H9 (cell line): ENCODE measurements at regions not wholly inside any gene's neighbourhood (a gene's known extent, or its start where the extent isn't known, plus 50 kb on each side); places are given as distances from the start of the nearest gene placed in this dataset.

Experiments
- DNase-seq: peaks from one replicate; pipeline ENCODE4 v3.0.0-alpha.2; 2017
- H2AFZ ChIP-seq: one replicate; pipeline ENCODE4 v1.6.1; 2013; ENCODE audit warnings: mild to moderate bottlenecking, low read length, control low read depth, moderate library complexity
- H2AK5ac ChIP-seq: 2 replicates; pipeline ENCODE4 v1.6.1; 2013; ENCODE audit warnings: low read length, control low read depth, mixed read lengths; ENCODE audit not compliant: insufficient read length
- H2BK120ac ChIP-seq: one replicate; pipeline ENCODE4 v1.6.1; 2013; ENCODE audit warnings: low read depth, mild to moderate bottlenecking, low read length, control low read depth, inconsistent platforms; ENCODE audit not compliant: poor library complexity, severe bottlenecking
- H2BK12ac ChIP-seq: 2 replicates; pipeline ENCODE4 v1.6.1; 2013; ENCODE audit warnings: low read length, control low read depth, mixed read lengths, low read depth; ENCODE audit not compliant: insufficient read length
- H2BK15ac ChIP-seq: 2 replicates; pipeline ENCODE4 v1.6.1; 2013; ENCODE audit warnings: low read depth, low read length, control low read depth
- H2BK20ac ChIP-seq: one replicate; pipeline ENCODE4 v1.6.1; 2013; ENCODE audit warnings: low read depth, mild to moderate bottlenecking, low read length, control low read depth, inconsistent platforms; ENCODE audit not compliant: poor library complexity, severe bottlenecking
- H2BK5ac ChIP-seq: 2 replicates; pipeline ENCODE4 v1.6.1; 2013; ENCODE audit warnings: low read length, control low read depth, mixed read lengths; ENCODE audit not compliant: insufficient read length
- H3K14ac ChIP-seq: 2 replicates; pipeline ENCODE4 v1.6.1; 2013; ENCODE audit warnings: low read length, control low read depth; ENCODE audit not compliant: insufficient read depth
- H3K18ac ChIP-seq: 2 replicates; pipeline ENCODE4 v1.6.1; 2013; ENCODE audit warnings: low read depth, mild to moderate bottlenecking, mixed read lengths, low read length, control low read depth; ENCODE audit not compliant: insufficient read length
- H3K23ac ChIP-seq: 2 replicates; pipeline ENCODE4 v1.6.1; 2013; ENCODE audit warnings: low read length, control low read depth, mixed read lengths, low read depth; ENCODE audit not compliant: insufficient read length
- H3K23me2 ChIP-seq: 2 replicates; pipeline ENCODE4 v1.6.1; 2013; ENCODE audit warnings: low read depth, mild to moderate bottlenecking, mixed read lengths, low read length, control low read depth; ENCODE audit not compliant: insufficient read length, poor library complexity, severe bottlenecking
- H3K27ac ChIP-seq: 2 replicates; pipeline ENCODE4 v1.5.1; 2013; ENCODE audit warnings: low read length, control low read depth, mixed read lengths, low read depth; ENCODE audit not compliant: insufficient read length
- H3K27me3 ChIP-seq: 2 replicates; pipeline ENCODE4 v1.6.1; 2013; ENCODE audit warnings: low read length, control low read depth, inconsistent platforms; ENCODE audit not compliant: insufficient read depth
- H3K4ac ChIP-seq: 2 replicates; pipeline ENCODE4 v1.6.1; 2013; ENCODE audit warnings: low read depth, mild to moderate bottlenecking, control low read depth, inconsistent platforms, low read length, moderate library complexity
- H3K4me1 ChIP-seq: 2 replicates; pipeline ENCODE4 v1.6.1; 2013; ENCODE audit warnings: low read length, control low read depth, inconsistent platforms; ENCODE audit not compliant: insufficient read depth
- H3K4me2 ChIP-seq: 2 replicates; pipeline ENCODE4 v1.6.1; 2013; ENCODE audit warnings: low read length, control low read depth, mixed read lengths; ENCODE audit not compliant: insufficient read length, insufficient read depth
- H3K56ac ChIP-seq: 2 replicates; pipeline ENCODE4 v1.6.1; 2013; ENCODE audit warnings: low read depth, mild to moderate bottlenecking, mixed read lengths, low read length, control low read depth; ENCODE audit not compliant: insufficient read length
- H3K79me1 ChIP-seq: 2 replicates; pipeline ENCODE4 v1.6.1; 2013; ENCODE audit warnings: low read depth, mild to moderate bottlenecking, moderate library complexity, low read length, control low read depth, inconsistent platforms; ENCODE audit not compliant: insufficient read depth, poor library complexity, severe bottlenecking
- H3K79me2 ChIP-seq: 2 replicates; pipeline ENCODE4 v1.6.1; 2013; ENCODE audit warnings: low read length, control low read depth, inconsistent platforms; ENCODE audit not compliant: insufficient read depth
- H3K9ac ChIP-seq: 2 replicates; pipeline ENCODE4 v1.6.1; 2013; ENCODE audit warnings: low read length, control low read depth, mixed read lengths; ENCODE audit not compliant: insufficient read length; ENCODE audit errors: extremely low read depth
- H3K9me3 ChIP-seq: one replicate; pipeline ENCODE4 v1.6.1; 2013; ENCODE audit warnings: low read depth, low read length, inconsistent platforms; ENCODE audit not compliant: control insufficient read depth
- H3T11ph ChIP-seq: one replicate; pipeline ENCODE4 v1.6.1; 2013; ENCODE audit warnings: mild to moderate bottlenecking, low read length, control low read depth, inconsistent platforms
- H4K20me1 ChIP-seq: one replicate; pipeline ENCODE4 v1.6.1; 2013; ENCODE audit not compliant: control insufficient read depth, insufficient read length, insufficient read depth
- H4K5ac ChIP-seq: 2 replicates; pipeline ENCODE4 v1.6.1; 2013; ENCODE audit warnings: low read depth, mild to moderate bottlenecking, mixed read lengths, low read length, control low read depth; ENCODE audit not compliant: insufficient read length
- H4K8ac ChIP-seq: replicated peaks from 2 replicates; pipeline ENCODE4 v1.6.1; 2013; ENCODE audit warnings: low read length, control low read depth, mixed read lengths, low read depth; ENCODE audit not compliant: insufficient read length
- H4K91ac ChIP-seq: 2 replicates; pipeline ENCODE4 v1.6.1; 2013; ENCODE audit warnings: low read depth, mild to moderate bottlenecking, moderate library complexity, mixed read lengths, low read length, control low read depth; ENCODE audit not compliant: insufficient read length
- H3K27ac Mint-ChIP-seq, 3 experiments: 2 replicates in 2 of 3; 3 replicates in 1 of 3; pipeline ENCODE4 v1.8.0; 2020 to 2021; ENCODE audit warnings: mixed read lengths in 3 of 3, mild to moderate bottlenecking in 1 of 3, moderate library complexity in 1 of 3
- H3K27me3 Mint-ChIP-seq: 2 replicates; pipeline ENCODE4 v1.8.0; 2021; ENCODE audit warnings: low read depth, mild to moderate bottlenecking, moderate library complexity, mixed read lengths
- H3K36me3 Mint-ChIP-seq, 3 experiments: 2 replicates in 2 of 3; 3 replicates in 1 of 3; pipeline ENCODE4 v1.8.0; 2020 to 2021; ENCODE audit warnings: low read depth in 3 of 3, mixed read lengths in 3 of 3; ENCODE audit not compliant: insufficient read depth in 1 of 3
- H3K4me1 Mint-ChIP-seq, 2 experiments: 2 replicates each; pipeline ENCODE4 v1.8.0; 2020; ENCODE audit warnings: mixed read lengths in 2 of 2
- H3K4me3 Mint-ChIP-seq, 2 experiments: 2 replicates in 1 of 2; 3 replicates in 1 of 2; pipeline ENCODE4 v1.8.0; 2020 to 2021; ENCODE audit warnings: mild to moderate bottlenecking in 2 of 2, mixed read lengths in 2 of 2, moderate library complexity in 1 of 2
- H3K9me3 Mint-ChIP-seq, 2 experiments: 2 replicates in 1 of 2; 3 replicates in 1 of 2; pipeline ENCODE4 v1.8.0; 2020; ENCODE audit warnings: mild to moderate bottlenecking in 2 of 2, mixed read lengths in 2 of 2, moderate library complexity in 1 of 2
- CTCF ChIP-seq: fragments of 200-600 bp; sonication (generic); conservative IDR thresholded peaks from 3 replicates; pipeline ENCODE4 v1.8.0; 2021; ENCODE audit warnings: antibody characterized with exemption, mild to moderate bottlenecking
- WGBS: extraction: QIAGEN DNeasy Blood & Tissue Kit; methylation state at CpG from one replicate; pipeline ENCODE4 v1.1.7; 2013; ENCODE audit warnings: missing lambda C conversion rate, low lambda C conversion rate, mixed read lengths; ENCODE audit not compliant: insufficient read length; ENCODE audit errors: extremely low coverage; 5-methylcytosine and 5-hydroxymethylcytosine counted together

GRCh38 chr2:217615171-217615570 is 387.6 kb downstream of the TNS1 start:
- H3K14ac ChIP-seq, result no peak overlapping the region
- Mint-ChIP-seq H3K4me1 (peaks cover 7 to 20% of the 10 kb centered on the region in 2 experiments), H3K4me3 (no peak overlapping the region), H3K36me3 (no peaks in the 10 kb centered on the region; a peak in 1 of 7 replicates), H3K9me3 (no peaks in the 10 kb centered on the region), H3K27me3 (no peaks in the 10 kb centered on the region; the same call in 1 of the 2 replicates), H3K27ac (no peak overlapping the region; a peak in 1 of 7 replicates)
- H2AFZ ChIP-seq, result no peak overlapping the region
- H4K91ac ChIP-seq, result no peak overlapping the region
- H4K20me1 ChIP-seq, result no peaks in the 10 kb centered on the region
- no peak overlapping the region for H4K5ac ChIP-seq
- no peak overlapping the region for H3T11ph ChIP-seq
- DNase-seq, result no peak
- no peak overlapping the region for H2BK120ac ChIP-seq
- no peak overlapping the region for H3K23ac ChIP-seq
- no peak overlapping the region for H3K18ac ChIP-seq
- H2BK15ac ChIP-seq, result no peak overlapping the region
- no peak overlapping the region for H2AK5ac ChIP-seq
- no peaks in the 10 kb centered on the region for H3K23me2 ChIP-seq
- WGBS, result no CpG with 5 or more reads among the region's 1 CpG
- no peak overlapping the region for H3K4me2 ChIP-seq
- no peak overlapping the region for H4K8ac ChIP-seq
- H2BK12ac ChIP-seq, result no peak overlapping the region
- no peak overlapping the region for H2BK5ac ChIP-seq
- H3K56ac ChIP-seq, result no peak overlapping the region
- no peaks in the 10 kb centered on the region for H3K4me1 ChIP-seq
- no peak overlapping the region for H2BK20ac ChIP-seq
- TF ChIP-seq CTCF, result no peak
- no peak overlapping the region for H3K9ac ChIP-seq
- H3K27me3 ChIP-seq, result no peaks in the 10 kb centered on the region
- no peaks in the 10 kb centered on the region for H3K79me1 ChIP-seq
- no peak overlapping the region for H3K4ac ChIP-seq
- H3K27ac ChIP-seq, result no peak overlapping the region
- no peaks in the 10 kb centered on the region for H3K79me2 ChIP-seq
- no peaks in the 10 kb centered on the region for H3K9me3 ChIP-seq
